GM18502 (cell line): ENCODE measurements at regions not wholly inside any gene's neighbourhood (a gene's known extent, or its start where the extent isn't known, plus 50 kb on each side); places are given as distances from the start of the nearest gene placed in this dataset.

ENCODE experiments used
- ATAC-seq: cut with Tn5 transposase; IDR thresholded peaks from one replicate; pipeline ENCODE4 v1.9.1; 2021; ENCODE audit warnings: mild to moderate bottlenecking; ENCODE audit not compliant: unreplicated experiment, poor library complexity

DNA sequence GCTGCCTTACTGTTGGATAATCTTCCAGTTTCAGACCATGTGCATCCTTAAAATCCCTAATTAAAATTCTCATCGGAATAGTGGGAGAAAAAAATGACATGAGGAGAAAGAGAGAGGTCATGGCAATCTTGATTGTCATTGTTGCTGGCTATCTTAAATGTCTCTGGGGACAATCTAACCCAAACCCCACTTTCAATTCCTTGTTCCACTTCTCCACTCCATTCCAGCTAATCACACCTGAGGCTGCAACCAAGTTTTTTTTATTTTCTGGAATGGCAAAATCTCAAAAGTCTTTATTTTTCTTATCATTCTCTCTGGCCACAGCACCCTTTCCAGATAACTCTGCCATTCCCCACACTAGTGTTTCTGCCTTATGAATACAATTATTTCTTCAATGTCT lies 171.9 kb upstream of the RASA1 start:
- ATAC-seq, result no peak

DNA sequence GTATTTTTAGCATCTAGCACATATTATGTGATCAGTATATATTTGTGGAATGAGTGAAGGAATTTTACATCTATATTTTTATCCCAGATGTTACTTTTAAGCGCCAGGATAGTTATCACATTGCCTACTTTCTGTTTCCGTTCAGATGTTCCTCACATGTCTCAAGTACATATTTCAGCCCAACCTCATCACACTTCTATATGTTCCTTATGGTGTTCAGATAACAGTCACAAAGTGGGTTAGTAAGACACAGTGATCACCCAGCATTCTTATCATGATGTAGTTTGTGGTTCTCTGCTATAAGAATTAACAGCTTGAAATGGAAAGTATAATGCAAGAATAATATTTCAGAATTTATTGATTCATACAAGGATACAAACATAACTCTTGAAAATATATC lies 170.0 kb upstream of the RASA1 start:
- no peak for ATAC-seq

DNA sequence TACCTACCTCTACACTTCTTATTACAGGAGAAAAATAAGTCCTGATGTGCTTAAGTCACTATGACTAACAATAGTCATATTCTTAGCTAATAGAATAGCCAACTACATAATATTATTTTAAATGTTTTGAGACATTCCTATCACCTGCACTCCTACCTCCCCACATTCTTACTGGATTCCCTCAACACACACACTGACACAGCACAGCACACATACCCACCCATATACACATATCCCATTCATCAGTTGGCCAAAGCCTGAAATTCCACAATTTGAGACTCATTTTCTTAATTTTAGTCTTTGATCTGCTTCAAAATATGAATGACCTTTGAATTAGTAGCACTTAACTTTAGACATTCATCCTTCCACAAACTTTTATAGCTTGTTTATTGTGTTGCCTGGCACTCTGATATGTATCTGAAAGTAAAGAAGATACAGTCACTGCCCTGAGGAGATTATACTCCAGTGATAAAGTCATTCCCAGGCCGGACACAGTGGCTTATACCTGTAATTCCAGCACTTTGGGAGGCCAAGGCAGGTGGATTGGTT lies 168.3 kb upstream of the RASA1 start:
- no peak for ATAC-seq

DNA sequence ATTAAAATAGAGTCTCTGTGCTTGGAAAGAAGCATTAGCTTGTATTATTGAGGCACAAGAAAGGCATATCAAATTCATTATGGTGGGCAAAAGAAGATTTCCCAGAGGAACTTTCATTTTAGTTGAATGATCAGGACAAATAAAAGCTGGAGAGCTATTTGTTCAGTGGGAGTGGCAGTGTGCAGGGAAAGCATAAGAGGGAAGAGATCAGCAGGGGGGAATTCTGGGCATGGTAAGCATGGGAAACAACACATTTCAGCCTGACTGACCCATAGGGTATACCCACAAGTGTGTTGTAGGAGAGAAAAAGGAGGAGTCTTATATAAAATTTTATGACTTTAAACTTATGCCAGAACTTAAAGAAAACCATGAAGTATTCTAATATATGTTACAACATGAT lies 167.7 kb upstream of the RASA1 start:
- ATAC-seq, result no peak

DNA sequence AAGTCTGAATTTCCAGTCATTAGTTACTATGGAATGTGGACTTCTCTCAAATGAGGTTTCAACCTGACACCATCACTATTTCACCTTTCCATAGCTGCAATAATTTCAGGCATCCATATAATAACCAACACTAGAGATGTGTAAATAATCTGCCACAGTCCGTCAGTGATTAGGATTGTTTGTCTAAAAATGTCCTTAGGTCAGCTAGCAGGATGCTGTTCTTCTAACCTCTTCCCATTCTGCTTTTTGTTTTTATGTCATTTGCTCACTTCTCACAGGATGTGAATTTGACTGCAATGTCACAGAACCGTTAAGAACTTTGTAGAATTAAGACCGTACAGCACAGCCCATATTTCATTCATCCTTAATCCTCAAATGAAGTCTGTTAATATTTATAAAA lies 166.4 kb upstream of the RASA1 start:
- no peak for ATAC-seq

DNA sequence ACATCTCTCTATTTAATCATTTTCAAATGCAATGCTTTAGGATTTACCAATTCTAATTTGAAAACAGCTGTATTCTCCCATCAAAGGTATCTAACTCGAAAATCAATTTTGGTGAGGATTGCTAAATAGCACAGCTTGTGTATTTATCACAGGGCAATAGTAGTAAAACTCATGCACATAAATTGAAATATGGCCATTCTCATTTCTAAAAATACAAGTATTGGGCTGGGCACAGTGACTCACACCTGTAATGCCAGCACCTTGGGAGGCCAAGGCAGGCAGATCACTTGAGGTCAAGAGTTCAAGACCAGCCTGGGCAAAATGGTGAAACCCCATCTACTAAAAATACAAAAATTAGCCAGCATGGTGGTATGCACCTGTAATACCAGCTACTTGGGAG lies 164.8 kb upstream of the RASA1 start:
- no peak for ATAC-seq

DNA sequence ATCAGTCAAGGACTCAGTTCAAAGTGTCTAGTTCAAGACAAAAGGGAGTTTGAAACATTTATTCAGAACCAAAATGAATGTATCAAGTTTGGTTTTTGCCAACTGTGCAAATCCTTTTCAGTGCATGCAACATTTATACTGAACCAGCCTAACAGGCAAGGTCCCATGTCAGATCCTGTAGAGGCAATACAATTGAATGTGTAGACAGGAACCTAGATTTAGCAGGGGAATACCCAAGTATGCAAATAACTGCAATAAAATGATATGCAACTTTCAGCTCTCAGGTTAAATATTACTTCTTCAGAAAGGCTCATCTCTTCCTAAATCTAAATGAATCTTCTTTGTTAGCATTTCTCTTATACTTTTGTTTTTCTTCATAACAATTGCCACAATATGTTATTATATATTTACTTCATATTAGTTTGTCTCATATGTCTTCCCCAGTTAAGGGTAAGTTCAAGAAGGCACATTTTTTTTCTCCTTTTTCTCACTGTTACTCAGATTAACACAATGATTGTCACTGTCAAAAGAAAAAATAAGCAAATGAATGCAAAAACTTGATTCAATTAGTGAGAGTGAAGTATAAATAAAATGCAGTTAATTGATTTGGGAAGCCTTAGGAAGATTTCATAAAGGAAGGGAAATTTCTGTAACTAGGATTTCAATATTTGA lies 163.9 kb upstream of the RASA1 start:
- ATAC-seq, result peak; percentile 94

DNA sequence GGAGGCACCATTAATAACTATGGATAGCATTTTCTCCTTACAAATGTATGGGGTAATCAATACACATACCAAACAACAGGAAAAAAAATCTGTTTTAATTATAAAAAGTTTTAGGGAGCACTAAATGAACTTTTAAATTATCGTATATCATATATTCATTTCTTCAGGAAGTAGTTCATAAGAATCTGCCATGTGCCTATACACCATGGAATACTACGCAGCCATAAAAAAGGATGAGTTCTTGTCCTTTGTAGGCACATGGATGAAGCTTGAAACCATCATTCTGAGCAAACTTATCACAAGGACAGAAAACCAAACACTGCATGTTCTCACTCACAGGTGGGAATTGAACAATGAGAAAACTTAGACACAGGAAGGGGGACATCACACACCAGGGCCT lies 162.1 kb upstream of the RASA1 start:
- no peak for ATAC-seq

DNA sequence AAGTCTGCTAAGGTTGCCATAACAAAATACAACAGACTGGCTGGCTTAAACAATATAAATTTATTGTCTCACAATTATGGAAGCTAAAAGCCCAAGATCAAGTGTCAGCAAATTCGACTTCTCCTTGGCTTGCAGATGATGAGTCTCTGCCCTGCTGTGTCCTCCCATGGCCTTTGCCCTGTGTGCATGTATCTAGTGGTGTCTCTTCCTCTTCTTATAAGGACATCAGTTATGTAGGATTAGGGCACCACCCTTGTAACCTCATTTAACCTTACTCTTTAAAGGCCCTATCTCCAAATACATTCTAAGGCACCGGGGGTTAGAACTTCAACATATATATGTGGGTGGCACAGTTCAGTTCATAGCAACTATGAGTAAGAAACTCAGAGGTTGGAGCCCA lies 157.9 kb upstream of the RASA1 start:
- ATAC-seq, result no peak

DNA sequence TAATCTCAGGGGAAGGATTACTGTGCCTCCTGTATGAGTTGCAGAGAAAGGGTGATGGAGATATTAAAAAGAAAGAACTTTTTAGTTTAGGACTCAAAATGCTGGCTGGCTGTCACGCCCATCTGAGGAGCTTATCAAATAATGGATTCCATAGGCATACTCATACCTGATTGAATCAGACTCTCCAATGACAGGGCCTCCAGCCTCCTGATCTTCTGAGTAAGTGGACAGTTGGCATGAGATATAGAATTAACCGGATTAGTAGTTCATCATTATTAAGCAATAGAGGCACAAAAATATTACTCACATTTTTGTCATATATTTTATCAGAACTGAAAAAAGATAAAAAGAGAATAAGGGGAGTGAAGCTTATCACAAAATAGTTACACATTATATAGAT lies 157.0 kb upstream of the RASA1 start:
- no peak for ATAC-seq

DNA sequence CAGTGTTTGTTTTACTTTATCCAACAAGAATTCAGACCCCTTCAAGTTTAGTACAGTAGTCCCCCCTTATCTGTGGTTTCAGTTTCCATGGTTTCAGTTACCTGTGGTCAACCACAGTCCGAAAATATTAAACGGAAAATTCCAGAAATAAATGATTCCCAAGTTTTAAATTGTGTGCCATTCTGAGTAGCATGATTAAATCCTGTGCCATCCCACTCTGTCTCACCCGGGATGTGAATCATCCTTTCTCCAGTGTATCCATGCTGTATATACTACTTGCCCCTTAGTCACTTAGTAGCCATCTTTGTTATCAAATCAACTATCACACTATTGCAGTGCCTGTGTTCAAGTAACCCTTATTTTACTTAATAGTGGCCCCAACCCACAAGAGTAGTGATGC lies 153.8 kb upstream of the RASA1 start:
- ATAC-seq, result no peak

DNA sequence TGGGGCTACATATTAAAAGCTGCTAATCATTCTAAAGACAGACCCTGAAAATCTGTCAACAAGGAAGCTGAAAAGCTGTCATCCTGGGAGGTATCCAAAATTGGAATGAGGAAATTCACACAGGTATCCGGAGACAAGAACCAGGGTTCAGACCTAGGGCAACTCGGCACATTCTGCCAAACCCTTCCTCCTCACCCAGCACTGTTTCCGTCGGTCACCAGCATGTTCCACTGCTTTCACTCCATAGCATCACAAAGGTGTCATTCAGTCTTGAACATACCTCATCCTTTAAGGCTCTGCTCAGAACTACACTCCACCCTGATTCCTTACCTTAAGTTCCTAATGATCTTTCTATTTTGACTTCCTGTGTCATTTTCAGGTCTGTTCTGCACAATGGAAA lies 153.1 kb upstream of the RASA1 start:
- ATAC-seq, result no peak

DNA sequence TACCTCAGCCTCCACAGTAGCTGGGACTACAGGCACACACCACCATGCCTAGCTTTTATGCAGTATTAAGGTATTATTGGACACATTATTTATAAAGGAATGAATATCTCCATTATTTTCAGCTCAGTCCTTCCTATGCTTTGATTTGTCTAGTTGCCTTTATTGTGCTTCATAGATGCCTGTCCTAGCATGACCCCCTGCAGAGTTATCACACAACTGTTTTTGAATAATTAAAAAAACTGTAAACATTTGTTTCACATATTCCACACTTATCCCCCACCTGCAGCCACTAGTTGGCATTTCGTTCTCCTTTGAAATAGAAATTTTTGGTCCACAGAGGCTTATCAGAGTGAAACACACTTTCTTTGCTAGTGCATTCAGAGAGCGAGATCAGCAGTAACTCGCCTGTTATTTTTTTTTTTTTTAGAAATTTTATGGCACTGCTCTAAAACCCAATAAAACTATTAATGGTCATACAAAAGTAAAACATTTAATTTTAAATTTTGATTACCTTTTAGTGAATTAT lies 151.8 kb upstream of the RASA1 start:
- no peak for ATAC-seq

DNA sequence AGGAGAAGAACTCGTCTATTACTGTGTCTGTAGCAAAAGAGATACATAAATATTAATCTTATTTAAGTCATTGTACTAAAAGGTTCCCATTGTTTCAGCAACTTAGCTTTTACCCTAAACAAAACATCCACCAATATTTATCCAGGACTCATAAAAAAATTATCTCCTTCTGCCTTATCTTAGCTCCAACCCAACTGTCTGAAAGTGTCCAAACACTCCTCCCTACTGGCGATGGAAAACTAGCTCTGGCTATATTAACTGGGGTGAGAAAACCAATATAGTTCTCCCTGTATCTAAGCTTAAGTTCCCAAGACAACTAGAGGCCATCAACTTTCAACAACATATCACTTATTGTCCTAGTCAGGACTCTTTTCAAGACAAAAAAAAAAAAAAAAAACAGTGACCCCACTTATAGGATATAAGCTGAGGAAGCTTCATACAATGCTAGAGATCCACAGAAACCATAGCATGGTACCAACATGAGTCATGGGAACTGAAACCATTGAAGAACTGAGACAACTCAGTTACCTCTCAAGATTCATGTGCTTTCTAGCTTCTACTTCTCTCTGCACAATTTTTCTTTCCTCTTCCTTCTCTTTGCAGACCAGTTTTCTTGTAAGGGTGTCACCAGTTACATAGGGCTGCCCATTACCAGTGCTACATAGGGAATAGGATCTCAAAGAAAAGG lies 150.7 kb upstream of the RASA1 start:
- peak; percentile 86 for ATAC-seq

DNA sequence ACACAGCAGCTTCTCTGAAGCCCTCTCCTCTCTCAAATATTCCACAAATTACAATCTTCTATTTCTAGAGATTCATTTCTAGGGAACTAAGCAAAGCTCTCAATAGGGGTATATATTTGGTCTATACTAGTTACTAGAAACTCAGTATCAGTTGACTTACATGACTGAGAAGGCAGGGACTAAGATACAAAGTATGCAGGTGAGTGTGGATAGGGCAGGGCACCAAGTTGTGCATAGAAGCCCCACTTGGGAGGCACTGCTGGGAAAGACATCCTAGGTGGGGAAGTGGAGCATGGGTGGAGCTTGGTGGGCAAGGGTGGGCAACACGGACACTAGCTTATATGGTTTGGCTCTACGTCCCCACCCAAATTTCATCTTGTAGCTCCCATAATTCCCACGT lies 148.1 kb upstream of the RASA1 start:
- no peak for ATAC-seq

DNA sequence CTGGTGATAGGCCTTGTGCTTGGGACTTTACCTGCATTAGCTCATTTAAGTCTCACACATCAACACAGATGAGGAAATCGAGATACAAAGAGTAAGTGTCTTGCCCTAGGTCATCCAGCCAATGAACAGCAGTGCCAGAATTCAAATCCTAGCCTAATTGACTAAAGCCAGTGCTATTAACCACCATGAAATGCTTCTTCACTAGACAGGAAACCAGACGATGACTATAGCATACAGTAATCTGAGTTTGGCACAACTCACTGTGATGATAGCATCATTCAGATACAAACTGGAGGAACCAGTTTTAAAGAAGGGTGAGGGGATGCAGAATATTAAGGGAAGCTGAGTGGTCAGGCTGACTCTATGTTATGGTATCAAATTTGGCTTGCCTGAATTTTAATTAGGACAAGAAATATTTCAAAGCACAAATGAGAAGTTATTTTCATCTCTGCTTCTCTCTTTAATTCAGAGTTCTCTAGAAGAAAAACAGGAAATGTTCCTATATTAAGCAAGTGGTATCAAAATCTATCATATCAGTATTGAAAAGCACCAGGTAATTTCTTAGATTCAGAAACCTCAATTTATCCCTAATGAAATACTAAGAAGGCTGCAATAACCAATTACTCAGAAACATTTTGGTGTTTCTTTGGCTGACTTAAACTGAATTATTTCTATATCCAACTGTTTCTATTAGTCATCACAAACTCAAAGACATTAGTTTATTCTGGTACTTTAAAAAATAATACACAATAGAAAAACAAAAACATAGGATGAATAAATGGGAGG lies 147.0 kb upstream of the RASA1 start:
- peak; percentile 42 for ATAC-seq

DNA sequence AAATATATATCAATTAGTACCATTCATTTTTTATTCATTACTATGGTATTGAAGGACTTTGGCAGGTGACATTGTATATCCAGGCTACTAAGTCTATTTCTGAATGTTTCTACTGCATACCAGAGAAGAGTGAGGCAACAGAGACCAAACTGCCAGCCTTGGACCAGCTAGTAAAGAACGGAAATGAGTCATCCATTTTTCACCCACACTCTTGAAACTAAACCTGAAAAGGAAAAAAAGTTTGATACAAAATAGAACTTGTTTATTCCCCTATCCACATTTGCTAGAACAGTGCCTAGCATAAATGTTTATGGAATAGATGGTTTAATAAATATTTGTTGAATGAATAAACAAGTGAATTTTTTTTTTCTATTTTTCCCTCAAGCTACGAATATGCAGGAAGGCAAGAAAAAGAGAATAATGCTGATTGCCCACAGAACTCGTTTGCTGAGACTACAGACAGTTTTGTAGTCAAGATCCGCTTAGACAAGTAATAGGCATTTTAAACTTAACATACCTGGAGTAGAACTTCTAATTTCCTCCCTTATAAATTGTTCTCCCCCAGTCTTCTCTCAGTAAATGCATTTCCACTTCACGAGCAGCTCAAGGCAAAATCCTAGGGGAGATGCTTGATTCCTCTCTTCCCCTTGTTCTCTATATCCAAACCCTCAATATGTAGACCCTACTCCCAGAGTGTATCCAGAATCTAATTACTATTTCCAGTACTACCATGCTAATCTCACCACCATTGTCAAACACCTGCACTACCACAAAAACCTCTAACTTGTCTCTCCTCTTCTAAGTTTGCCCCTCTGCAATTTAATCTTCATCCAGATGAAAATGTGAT lies 146.2 kb upstream of the RASA1 start:
- peak; percentile 74 for ATAC-seq

DNA sequence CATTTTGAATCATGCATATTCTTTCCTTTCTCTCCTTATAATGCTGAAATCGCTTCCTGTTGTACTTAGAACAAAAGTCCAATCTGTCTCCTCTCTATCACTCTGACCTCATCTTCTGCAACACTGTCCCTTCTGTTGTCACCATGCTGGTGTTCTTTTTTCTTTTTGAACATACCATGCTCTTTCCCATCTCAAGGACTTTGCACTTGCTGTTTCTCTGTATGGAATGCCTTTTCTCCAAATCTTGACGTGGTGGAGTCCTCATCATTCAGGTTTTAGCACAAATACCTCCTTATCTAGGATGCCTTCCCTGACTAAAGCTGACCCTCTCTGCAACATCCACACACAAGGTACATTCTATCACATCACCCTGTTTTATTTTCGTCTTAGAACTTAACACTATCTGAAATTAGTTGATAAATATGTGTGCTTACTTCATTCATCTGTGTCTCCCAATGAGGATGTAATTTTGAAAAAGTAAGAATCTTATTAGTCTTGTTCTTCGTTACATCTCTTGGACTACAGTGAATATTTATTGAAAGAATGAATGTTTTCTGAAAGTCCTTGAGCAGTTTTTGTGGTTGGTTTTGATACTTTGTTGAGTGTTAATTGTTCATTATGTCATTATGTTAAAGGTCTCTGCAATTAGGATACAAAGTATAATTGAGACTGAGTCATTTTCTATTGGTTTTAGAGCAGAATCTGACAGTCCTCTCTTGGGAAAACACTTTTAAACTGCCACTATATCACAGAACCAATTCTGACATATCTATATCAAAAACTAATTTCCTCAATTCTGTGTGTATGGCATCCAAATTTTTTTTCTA lies 145.3 kb upstream of the RASA1 start:
- ATAC-seq, result no peak

DNA sequence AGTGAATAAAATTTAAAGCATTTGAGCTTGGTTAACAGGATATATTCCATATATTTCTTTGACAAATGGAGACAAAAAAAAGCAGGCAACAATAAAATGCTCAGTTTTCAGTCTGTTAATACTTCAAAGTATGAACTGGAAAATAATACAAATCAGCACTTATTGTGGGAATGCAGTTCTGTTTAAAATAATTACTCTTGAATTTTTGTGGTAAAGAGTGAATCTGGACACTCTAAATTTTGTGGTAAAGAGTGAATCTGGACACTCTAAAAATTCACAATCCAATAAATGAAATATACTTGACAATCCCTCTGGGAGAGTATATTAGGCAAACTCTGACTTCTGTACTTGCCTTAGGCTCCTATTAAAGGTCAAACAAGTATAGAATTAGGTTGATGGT lies 141.9 kb upstream of the RASA1 start:
- no peak for ATAC-seq
